Neural progenitor cell (in vitro differentiated cells): ENCODE measurements at regions not wholly inside any gene's neighbourhood (a gene's known extent, or its start where the extent isn't known, plus 50 kb on each side); places are given as distances from the start of the nearest gene placed in this dataset.

ENCODE experiments used
- EZH2 ChIP-seq: fragments of 200-600 bp; sonication (generic); IDR thresholded peaks from 2 replicates; pipeline ENCODE4 v1.6.1; 2017; ENCODE audit warnings: antibody characterized with exemption, mild to moderate bottlenecking, moderate library complexity
- EZH2phosphoT487 ChIP-seq: fragments of 200-600 bp; sonication (generic); IDR thresholded peaks from 2 replicates; pipeline ENCODE4 v1.6.1; 2017; ENCODE audit warnings: antibody characterized with exemption
- TF ChIP-seq, protein P1 (sequence below): fragments of 200-600 bp; sonication (generic); IDR thresholded peaks from 2 replicates; pipeline ENCODE4 v1.5.1; 2017; ENCODE audit warnings: antibody characterized with exemption, mild to moderate bottlenecking

DNA sequence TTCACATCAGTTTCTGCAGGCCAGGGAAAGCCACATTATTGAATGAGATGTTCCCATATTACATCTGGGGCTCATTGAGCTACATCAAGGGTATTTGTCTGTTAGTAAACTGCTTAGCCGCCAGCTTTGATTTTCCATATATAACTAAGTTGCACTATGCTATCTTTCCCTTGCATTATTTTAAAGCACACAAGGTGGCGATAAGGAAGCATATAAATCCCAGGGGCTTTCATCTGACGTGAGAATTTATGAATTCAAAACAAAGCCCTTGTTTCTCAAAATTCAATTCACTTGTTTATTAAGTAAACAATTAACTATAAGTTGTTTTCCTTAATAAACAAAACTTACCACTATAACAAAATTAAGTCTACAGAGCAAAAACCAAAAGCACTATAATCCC lies 334.1 kb upstream of the TPK1 start:
- TF ChIP-seq, protein P1, sequence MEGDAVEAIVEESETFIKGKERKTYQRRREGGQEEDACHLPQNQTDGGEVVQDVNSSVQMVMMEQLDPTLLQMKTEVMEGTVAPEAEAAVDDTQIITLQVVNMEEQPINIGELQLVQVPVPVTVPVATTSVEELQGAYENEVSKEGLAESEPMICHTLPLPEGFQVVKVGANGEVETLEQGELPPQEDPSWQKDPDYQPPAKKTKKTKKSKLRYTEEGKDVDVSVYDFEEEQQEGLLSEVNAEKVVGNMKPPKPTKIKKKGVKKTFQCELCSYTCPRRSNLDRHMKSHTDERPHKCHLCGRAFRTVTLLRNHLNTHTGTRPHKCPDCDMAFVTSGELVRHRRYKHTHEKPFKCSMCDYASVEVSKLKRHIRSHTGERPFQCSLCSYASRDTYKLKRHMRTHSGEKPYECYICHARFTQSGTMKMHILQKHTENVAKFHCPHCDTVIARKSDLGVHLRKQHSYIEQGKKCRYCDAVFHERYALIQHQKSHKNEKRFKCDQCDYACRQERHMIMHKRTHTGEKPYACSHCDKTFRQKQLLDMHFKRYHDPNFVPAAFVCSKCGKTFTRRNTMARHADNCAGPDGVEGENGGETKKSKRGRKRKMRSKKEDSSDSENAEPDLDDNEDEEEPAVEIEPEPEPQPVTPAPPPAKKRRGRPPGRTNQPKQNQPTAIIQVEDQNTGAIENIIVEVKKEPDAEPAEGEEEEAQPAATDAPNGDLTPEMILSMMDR: peak; percentile 39
- TF ChIP-seq EZH2: no peak
- TF ChIP-seq EZH2phosphoT487: no peak
